HFFc6 (cell line): ENCODE measurements at regions not wholly inside any gene's neighbourhood (a gene's known extent, or its start where the extent isn't known, plus 50 kb on each side); places are given as distances from the start of the nearest gene placed in this dataset.
A peak's percentile ranks its signal among the peaks of the same experiment; 100 is the strongest.

ENCODE experiments used
- DNase-seq: peaks from one replicate; pipeline ENCODE4 v3.0.0-alpha.2; 2018
- H3K27ac Mint-ChIP-seq: 2 replicates; pipeline ENCODE4 v1.8.0; 2020; ENCODE audit warnings: mild to moderate bottlenecking, mixed read lengths
- H3K27me3 Mint-ChIP-seq: 2 replicates; pipeline ENCODE4 v1.8.0; 2021; ENCODE audit warnings: mild to moderate bottlenecking, moderate library complexity, mixed read lengths; ENCODE audit not compliant: insufficient read depth
- H3K36me3 Mint-ChIP-seq: 2 replicates; pipeline ENCODE4 v1.8.0; 2021; ENCODE audit warnings: low read depth, mixed read lengths
- H3K4me1 Mint-ChIP-seq: 2 replicates; pipeline ENCODE4 v1.8.0; 2020; ENCODE audit warnings: low read depth, mixed read lengths
- H3K4me3 Mint-ChIP-seq: 2 replicates; pipeline ENCODE4 v1.8.0; 2020; ENCODE audit warnings: mild to moderate bottlenecking, moderate library complexity, mixed read lengths
- H3K9me3 Mint-ChIP-seq: 2 replicates; pipeline ENCODE4 v1.8.0; 2020; ENCODE audit warnings: mild to moderate bottlenecking, mixed read lengths
- CTCF ChIP-seq: fragments of 200-600 bp; sonication (generic); IDR thresholded peaks from 2 replicates; pipeline ENCODE4 v1.5.0; 2021; ENCODE audit warnings: antibody characterized with exemption, mild to moderate bottlenecking

DNA sequence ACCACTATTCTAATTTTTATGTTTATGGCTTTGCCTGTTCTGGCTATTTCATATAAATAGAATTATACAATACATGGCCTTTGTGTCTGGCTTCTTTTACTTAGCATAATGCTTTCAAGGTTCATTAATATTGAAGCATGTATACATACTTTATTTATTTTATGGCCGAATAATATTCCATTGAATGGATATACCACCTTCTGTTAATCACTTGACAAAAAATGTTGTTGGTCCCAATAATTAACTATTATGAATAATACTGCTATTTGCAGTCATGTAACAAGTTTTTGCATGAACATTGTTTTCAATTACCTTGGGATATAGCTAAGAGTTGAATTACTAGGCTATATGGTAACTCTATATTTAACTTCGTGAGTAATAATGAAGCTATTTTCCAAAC lies 767.5 kb downstream of the INHBA start:
- H3K27me3 Mint-ChIP-seq: peaks cover 1% of the 10 kb centered on the region; the same call in 1 of the 2 replicates
- H3K4me1 Mint-ChIP-seq: no peaks in the 10 kb centered on the region
- H3K36me3 Mint-ChIP-seq: no peaks in the 10 kb centered on the region; the same call in 1 of the 2 replicates
- H3K9me3 Mint-ChIP-seq: no peaks in the 10 kb centered on the region
- DNase-seq: no peak
- no peak overlapping the region for H3K4me3 Mint-ChIP-seq
- TF ChIP-seq CTCF: no peak
- no peak overlapping the region for H3K27ac Mint-ChIP-seq

GRCh38 chr7:40923626-40924025 lies 779.3 kb downstream of the INHBA start:
- peak overlapping the region; percentile 14 for H3K4me3 Mint-ChIP-seq
- H3K9me3 Mint-ChIP-seq: no peaks in the 10 kb centered on the region
- H3K27me3 Mint-ChIP-seq: no peaks in the 10 kb centered on the region
- DNase-seq: no peak
- no peak for TF ChIP-seq CTCF
- H3K36me3 Mint-ChIP-seq: no peaks in the 10 kb centered on the region
- H3K4me1 Mint-ChIP-seq: peaks cover 52% of the 10 kb centered on the region
- peak overlapping the region; percentile 74 for H3K27ac Mint-ChIP-seq

DNA sequence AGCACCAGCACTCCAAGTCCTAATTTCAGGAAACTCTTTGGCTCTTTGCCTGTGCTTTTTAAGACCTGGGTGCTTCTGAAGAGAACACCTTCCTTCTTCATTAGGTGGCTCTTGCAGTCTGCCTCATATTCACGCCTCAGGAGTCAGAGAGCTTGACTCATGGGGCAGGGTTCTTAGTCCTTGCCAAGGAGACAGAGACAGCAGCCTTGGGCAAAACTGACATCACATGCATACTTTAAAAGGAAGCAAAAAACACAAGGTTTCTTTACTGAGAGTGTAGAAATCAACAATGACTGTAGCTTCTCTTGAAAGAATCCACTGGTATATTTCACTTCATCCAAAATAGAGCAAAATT lies 780.6 kb downstream of the INHBA start:
- DNase-seq: peak; percentile 90
- Mint-ChIP-seq H3K27ac (peak overlapping the region; percentile 74), H3K27me3 (no peaks in the 10 kb centered on the region), H3K4me3 (peak overlapping the region; percentile 24; the same call in 1 of the 2 replicates), H3K9me3 (no peaks in the 10 kb centered on the region), H3K4me1 (peaks cover 66% of the 10 kb centered on the region), H3K36me3 (peaks cover 4% of the 10 kb centered on the region; the same call in 1 of the 2 replicates)
- no peak for TF ChIP-seq CTCF

GRCh38 chr7:40921589-40922315 lies 781.1 kb downstream of the INHBA start:
- Mint-ChIP-seq H3K27ac (peak overlapping the region; percentile 74; the same call in 1 of the 2 replicates), H3K4me1 (peaks cover 71% of the 10 kb centered on the region), H3K36me3 (peaks cover 4% of the 10 kb centered on the region; the same call in 1 of the 2 replicates), H3K27me3 (no peaks in the 10 kb centered on the region), H3K4me3 (peak overlapping the region; percentile 24; the same call in 1 of the 2 replicates), H3K9me3 (no peaks in the 10 kb centered on the region)
- no peak for DNase-seq
- no peak for TF ChIP-seq CTCF

DNA sequence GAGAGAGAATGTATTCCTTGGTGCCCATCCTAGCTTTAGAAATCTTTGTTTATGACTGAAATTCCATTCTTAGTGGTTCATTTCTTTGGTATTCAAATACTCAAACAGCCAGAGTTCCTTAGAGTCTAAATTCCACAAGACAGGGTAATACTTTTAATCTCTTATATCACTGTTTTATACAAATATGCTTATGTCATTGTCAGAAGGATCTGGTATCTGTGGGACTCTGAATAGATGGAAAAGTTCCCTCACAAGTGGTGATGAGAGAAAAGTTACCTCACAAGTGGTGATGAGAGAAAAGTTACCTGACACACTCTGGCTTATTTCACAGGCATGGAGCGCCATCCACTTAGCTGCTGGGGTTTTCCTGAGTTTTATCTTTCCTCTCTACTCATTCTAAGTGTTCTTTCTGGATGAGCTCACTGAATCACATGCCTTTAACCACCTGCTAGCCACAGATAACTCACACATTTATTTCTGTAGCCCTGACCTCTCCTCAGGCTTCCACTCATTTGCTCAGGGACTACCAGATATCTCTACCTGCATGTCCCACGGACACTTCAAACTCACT lies 784.0 kb downstream of the SUGCT start:
- peaks cover 76% of the 10 kb centered on the region for H3K4me1 Mint-ChIP-seq

More for the DNA sequence above, 784.0 kb downstream of the SUGCT start:
- DNase-seq: peak; percentile 74
- H3K36me3 Mint-ChIP-seq: peaks cover 4% of the 10 kb centered on the region; the same call in 1 of the 2 replicates
- peak overlapping the region; percentile 89 for H3K27ac Mint-ChIP-seq
- TF ChIP-seq CTCF: no peak
- peak overlapping the region; percentile 38 for H3K4me3 Mint-ChIP-seq
- H3K9me3 Mint-ChIP-seq: no peaks in the 10 kb centered on the region
- no peaks in the 10 kb centered on the region for H3K27me3 Mint-ChIP-seq
